H9 (cell line): ENCODE measurements at regions not wholly inside any gene's neighbourhood (a gene's known extent, or its start where the extent isn't known, plus 50 kb on each side); places are given as distances from the start of the nearest gene placed in this dataset.

Experiments
- DNase-seq: peaks from one replicate; pipeline ENCODE4 v3.0.0-alpha.2; 2017
- H2AFZ ChIP-seq: one replicate; pipeline ENCODE4 v1.6.1; 2013; ENCODE audit warnings: mild to moderate bottlenecking, low read length, control low read depth, moderate library complexity
- H2AK5ac ChIP-seq: 2 replicates; pipeline ENCODE4 v1.6.1; 2013; ENCODE audit warnings: low read length, control low read depth, mixed read lengths; ENCODE audit not compliant: insufficient read length
- H2BK120ac ChIP-seq: one replicate; pipeline ENCODE4 v1.6.1; 2013; ENCODE audit warnings: low read depth, mild to moderate bottlenecking, low read length, control low read depth, inconsistent platforms; ENCODE audit not compliant: poor library complexity, severe bottlenecking
- H2BK12ac ChIP-seq: 2 replicates; pipeline ENCODE4 v1.6.1; 2013; ENCODE audit warnings: low read length, control low read depth, mixed read lengths, low read depth; ENCODE audit not compliant: insufficient read length
- H2BK15ac ChIP-seq: 2 replicates; pipeline ENCODE4 v1.6.1; 2013; ENCODE audit warnings: low read depth, low read length, control low read depth
- H2BK20ac ChIP-seq: one replicate; pipeline ENCODE4 v1.6.1; 2013; ENCODE audit warnings: low read depth, mild to moderate bottlenecking, low read length, control low read depth, inconsistent platforms; ENCODE audit not compliant: poor library complexity, severe bottlenecking
- H2BK5ac ChIP-seq: 2 replicates; pipeline ENCODE4 v1.6.1; 2013; ENCODE audit warnings: low read length, control low read depth, mixed read lengths; ENCODE audit not compliant: insufficient read length
- H3K14ac ChIP-seq: 2 replicates; pipeline ENCODE4 v1.6.1; 2013; ENCODE audit warnings: low read length, control low read depth; ENCODE audit not compliant: insufficient read depth
- H3K18ac ChIP-seq: 2 replicates; pipeline ENCODE4 v1.6.1; 2013; ENCODE audit warnings: low read depth, mild to moderate bottlenecking, mixed read lengths, low read length, control low read depth; ENCODE audit not compliant: insufficient read length
- H3K23ac ChIP-seq: 2 replicates; pipeline ENCODE4 v1.6.1; 2013; ENCODE audit warnings: low read length, control low read depth, mixed read lengths, low read depth; ENCODE audit not compliant: insufficient read length
- H3K23me2 ChIP-seq: 2 replicates; pipeline ENCODE4 v1.6.1; 2013; ENCODE audit warnings: low read depth, mild to moderate bottlenecking, mixed read lengths, low read length, control low read depth; ENCODE audit not compliant: insufficient read length, poor library complexity, severe bottlenecking
- H3K27ac ChIP-seq: 2 replicates; pipeline ENCODE4 v1.5.1; 2013; ENCODE audit warnings: low read length, control low read depth, mixed read lengths, low read depth; ENCODE audit not compliant: insufficient read length
- H3K27me3 ChIP-seq: 2 replicates; pipeline ENCODE4 v1.6.1; 2013; ENCODE audit warnings: low read length, control low read depth, inconsistent platforms; ENCODE audit not compliant: insufficient read depth
- H3K4ac ChIP-seq: 2 replicates; pipeline ENCODE4 v1.6.1; 2013; ENCODE audit warnings: low read depth, mild to moderate bottlenecking, control low read depth, inconsistent platforms, low read length, moderate library complexity
- H3K4me1 ChIP-seq: 2 replicates; pipeline ENCODE4 v1.6.1; 2013; ENCODE audit warnings: low read length, control low read depth, inconsistent platforms; ENCODE audit not compliant: insufficient read depth
- H3K4me2 ChIP-seq: 2 replicates; pipeline ENCODE4 v1.6.1; 2013; ENCODE audit warnings: low read length, control low read depth, mixed read lengths; ENCODE audit not compliant: insufficient read length, insufficient read depth
- H3K56ac ChIP-seq: 2 replicates; pipeline ENCODE4 v1.6.1; 2013; ENCODE audit warnings: low read depth, mild to moderate bottlenecking, mixed read lengths, low read length, control low read depth; ENCODE audit not compliant: insufficient read length
- H3K79me1 ChIP-seq: 2 replicates; pipeline ENCODE4 v1.6.1; 2013; ENCODE audit warnings: low read depth, mild to moderate bottlenecking, moderate library complexity, low read length, control low read depth, inconsistent platforms; ENCODE audit not compliant: insufficient read depth, poor library complexity, severe bottlenecking
- H3K79me2 ChIP-seq: 2 replicates; pipeline ENCODE4 v1.6.1; 2013; ENCODE audit warnings: low read length, control low read depth, inconsistent platforms; ENCODE audit not compliant: insufficient read depth
- H3K9ac ChIP-seq: 2 replicates; pipeline ENCODE4 v1.6.1; 2013; ENCODE audit warnings: low read length, control low read depth, mixed read lengths; ENCODE audit not compliant: insufficient read length; ENCODE audit errors: extremely low read depth
- H3K9me3 ChIP-seq: one replicate; pipeline ENCODE4 v1.6.1; 2013; ENCODE audit warnings: low read depth, low read length, inconsistent platforms; ENCODE audit not compliant: control insufficient read depth
- H3T11ph ChIP-seq: one replicate; pipeline ENCODE4 v1.6.1; 2013; ENCODE audit warnings: mild to moderate bottlenecking, low read length, control low read depth, inconsistent platforms
- H4K20me1 ChIP-seq: one replicate; pipeline ENCODE4 v1.6.1; 2013; ENCODE audit not compliant: control insufficient read depth, insufficient read length, insufficient read depth
- H4K5ac ChIP-seq: 2 replicates; pipeline ENCODE4 v1.6.1; 2013; ENCODE audit warnings: low read depth, mild to moderate bottlenecking, mixed read lengths, low read length, control low read depth; ENCODE audit not compliant: insufficient read length
- H4K8ac ChIP-seq: replicated peaks from 2 replicates; pipeline ENCODE4 v1.6.1; 2013; ENCODE audit warnings: low read length, control low read depth, mixed read lengths, low read depth; ENCODE audit not compliant: insufficient read length
- H4K91ac ChIP-seq: 2 replicates; pipeline ENCODE4 v1.6.1; 2013; ENCODE audit warnings: low read depth, mild to moderate bottlenecking, moderate library complexity, mixed read lengths, low read length, control low read depth; ENCODE audit not compliant: insufficient read length
- H3K27ac Mint-ChIP-seq, 3 experiments: 2 replicates in 2 of 3; 3 replicates in 1 of 3; pipeline ENCODE4 v1.8.0; 2020 to 2021; ENCODE audit warnings: mixed read lengths in 3 of 3, mild to moderate bottlenecking in 1 of 3, moderate library complexity in 1 of 3
- H3K27me3 Mint-ChIP-seq: 2 replicates; pipeline ENCODE4 v1.8.0; 2021; ENCODE audit warnings: low read depth, mild to moderate bottlenecking, moderate library complexity, mixed read lengths
- H3K36me3 Mint-ChIP-seq, 3 experiments: 2 replicates in 2 of 3; 3 replicates in 1 of 3; pipeline ENCODE4 v1.8.0; 2020 to 2021; ENCODE audit warnings: low read depth in 3 of 3, mixed read lengths in 3 of 3; ENCODE audit not compliant: insufficient read depth in 1 of 3
- H3K4me1 Mint-ChIP-seq, 2 experiments: 2 replicates each; pipeline ENCODE4 v1.8.0; 2020; ENCODE audit warnings: mixed read lengths in 2 of 2
- H3K4me3 Mint-ChIP-seq, 2 experiments: 2 replicates in 1 of 2; 3 replicates in 1 of 2; pipeline ENCODE4 v1.8.0; 2020 to 2021; ENCODE audit warnings: mild to moderate bottlenecking in 2 of 2, mixed read lengths in 2 of 2, moderate library complexity in 1 of 2
- H3K9me3 Mint-ChIP-seq, 2 experiments: 2 replicates in 1 of 2; 3 replicates in 1 of 2; pipeline ENCODE4 v1.8.0; 2020; ENCODE audit warnings: mild to moderate bottlenecking in 2 of 2, mixed read lengths in 2 of 2, moderate library complexity in 1 of 2
- CTCF ChIP-seq: fragments of 200-600 bp; sonication (generic); conservative IDR thresholded peaks from 3 replicates; pipeline ENCODE4 v1.8.0; 2021; ENCODE audit warnings: antibody characterized with exemption, mild to moderate bottlenecking
- WGBS: extraction: QIAGEN DNeasy Blood & Tissue Kit; methylation state at CpG from one replicate; pipeline ENCODE4 v1.1.7; 2013; ENCODE audit warnings: missing lambda C conversion rate, low lambda C conversion rate, mixed read lengths; ENCODE audit not compliant: insufficient read length; ENCODE audit errors: extremely low coverage; 5-methylcytosine and 5-hydroxymethylcytosine counted together

- DNase-seq, result no peak
Observed at GRCh38 chr1:218513328-218513727, 168.2 kb downstream of the TGFB2 start.

More at GRCh38 chr1:218513328-218513727, 168.2 kb downstream of the TGFB2 start:
- no peak overlapping the region for H3K56ac ChIP-seq
- Mint-ChIP-seq H3K4me3 (no peak overlapping the region), H3K4me1 (peaks cover 6 to 8% of the 10 kb centered on the region in 2 experiments; a peak in 3 of 4 replicates), H3K36me3 (peaks cover 7 to 22% (median 8%) of the 10 kb centered on the region in 3 experiments), H3K27me3 (no peaks in the 10 kb centered on the region), H3K9me3 (peaks cover 11 to 15% of the 10 kb centered on the region in 2 experiments), H3K27ac (no peak overlapping the region)
- no peaks in the 10 kb centered on the region for H3K23me2 ChIP-seq
- no peak for TF ChIP-seq CTCF
- H2BK15ac ChIP-seq, result no peak overlapping the region
- H3K4ac ChIP-seq, result no peak overlapping the region
- no peak overlapping the region for H3K9ac ChIP-seq
- WGBS, result no CpG with 5 or more reads among the region's 3 CpGs
- H2AFZ ChIP-seq, result no peak overlapping the region
- H2BK5ac ChIP-seq, result no peak overlapping the region
- H4K5ac ChIP-seq, result no peak overlapping the region
- H3K27ac ChIP-seq, result no peak overlapping the region
- no peak overlapping the region for H3T11ph ChIP-seq
- H4K91ac ChIP-seq, result no peak overlapping the region
- H2BK20ac ChIP-seq, result no peak overlapping the region
- H4K20me1 ChIP-seq, result no peaks in the 10 kb centered on the region
- H2BK12ac ChIP-seq, result no peak overlapping the region
- no peak overlapping the region for H3K14ac ChIP-seq
- H3K27me3 ChIP-seq, result no peaks in the 10 kb centered on the region
- H3K79me1 ChIP-seq, result no peaks in the 10 kb centered on the region
- H4K8ac ChIP-seq, result no peak overlapping the region
- H3K4me2 ChIP-seq, result no peak overlapping the region
- no peaks in the 10 kb centered on the region for H3K4me1 ChIP-seq
- H3K79me2 ChIP-seq, result no peaks in the 10 kb centered on the region
- H3K9me3 ChIP-seq, result no peaks in the 10 kb centered on the region
- no peak overlapping the region for H3K18ac ChIP-seq
- no peak overlapping the region for H2AK5ac ChIP-seq
- H3K23ac ChIP-seq, result no peak overlapping the region
- H2BK120ac ChIP-seq, result no peak overlapping the region
